Right lobe of liver (tissue), 4 donors: ENCODE measurements at regions not wholly inside any gene's neighbourhood (a gene's known extent, or its start where the extent isn't known, plus 50 kb on each side); places are given as distances from the start of the nearest gene placed in this dataset.

Experiments
- CTCF ChIP-seq, 4 donors: fragments of 200-600 bp in 3 of 4; fragments of 450-650 bp in 1 of 4; IDR thresholded peaks; one replicate each; pipeline versions ENCODE4 v1.5.1 to v1.8.0; 2016 to 2022; ENCODE audit warnings: antibody characterized with exemption in 4 of 4, mild to moderate bottlenecking in 2 of 4
- POLR2A ChIP-seq: fragments of 450-650 bp; IDR thresholded peaks from one replicate; pipeline ENCODE4 v1.6.1; 2017; ENCODE audit warnings: antibody characterized with exemption, mild to moderate bottlenecking
- donor health status: DM: no; HTN: no; CAD: no.
- donor health status: DM: no; HTN: no; CAD: no.
- donor health status: DM: no; HTN: yes; CAD: no.

DNA sequence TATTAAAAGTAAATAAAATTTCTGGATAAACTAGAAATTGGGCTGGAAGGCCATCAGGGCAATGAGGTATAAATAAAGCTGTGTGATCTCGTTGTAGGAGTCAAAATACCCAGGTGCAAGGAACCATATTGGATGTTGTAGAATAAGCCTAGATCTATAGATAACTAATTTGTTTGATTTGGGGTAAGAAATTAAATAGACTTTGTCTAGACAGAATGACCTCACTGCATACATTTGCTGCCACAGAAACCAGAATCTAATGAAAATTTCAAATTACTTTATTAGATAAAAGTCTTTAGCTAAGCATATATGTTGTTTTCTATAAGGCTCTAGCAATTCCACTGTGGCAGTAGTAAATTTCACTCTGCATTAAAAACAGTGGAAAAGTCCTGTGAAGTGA is 225.2 kb upstream of the ITGA1 start:
- TF ChIP-seq CTCF (IDR thresholded peaks at IDR 0.05): no peak
- TF ChIP-seq POLR2A: no peak
